8988T (cell line): ENCODE measurements at regions not wholly inside any gene's neighbourhood (a gene's known extent, or its start where the extent isn't known, plus 50 kb on each side); places are given as distances from the start of the nearest gene placed in this dataset.
"Not testable (repeated sequence)": the region's sequence is repeated elsewhere in the genome, so short reads cannot be mapped to it uniquely, and the experiment has no call there.

Experiments used
- DNase-seq: peaks from one replicate; pipeline ENCODE4 v3.0.0; 2011

GRCh38 chr22:22051032-22051431 is 68.4 kb upstream of the TOP3B start:
- DNase-seq, result not testable (repeated sequence)

GRCh38 chr22:22050141-22050775 is 67.7 kb upstream of the TOP3B start:
- no peak for DNase-seq

- no peak for DNase-seq
Observed at GRCh38 chr22:22049684-22050083, 67.1 kb upstream of the TOP3B start.

GRCh38 chr22:22048981-22049531 is 66.5 kb upstream of the TOP3B start:
- no peak for DNase-seq

- no peak for DNase-seq
Observed at GRCh38 chr22:22048318-22048942, 65.8 kb upstream of the TOP3B start.

- DNase-seq, result no peak
Observed at GRCh38 chr22:22047776-22048175, 65.2 kb upstream of the TOP3B start.

GRCh38 chr22:22047266-22047665 is 64.7 kb upstream of the TOP3B start:
- DNase-seq, result no peak

GRCh38 chr22:22046370-22046769 is 63.8 kb upstream of the TOP3B start:
- no peak for DNase-seq

- DNase-seq, result no peak
Observed at GRCh38 chr22:22045571-22046335, 63.2 kb upstream of the TOP3B start.

GRCh38 chr22:22044153-22044552 is 61.6 kb upstream of the TOP3B start:
- no peak for DNase-seq

GRCh38 chr22:22043296-22044078 is 60.9 kb upstream of the TOP3B start:
- DNase-seq, result no peak

- DNase-seq, result no peak
Observed at GRCh38 chr22:22042599-22043295, 60.2 kb upstream of the TOP3B start.

GRCh38 chr22:22042009-22042408 is 59.4 kb upstream of the TOP3B start:
- no peak for DNase-seq

- no peak for DNase-seq
Observed at GRCh38 chr22:22040908-22041307, 58.3 kb upstream of the TOP3B start.

- DNase-seq, result no peak
Observed at GRCh38 chr22:22040472-22040871, 57.9 kb upstream of the TOP3B start.

- DNase-seq, result no peak
Observed at GRCh38 chr22:22039286-22040074, 56.9 kb upstream of the TOP3B start.

GRCh38 chr22:22038178-22038880 is 55.7 kb upstream of the TOP3B start:
- DNase-seq, result no peak

- no peak for DNase-seq
Observed at GRCh38 chr22:22037740-22038139, 55.2 kb upstream of the TOP3B start.

GRCh38 chr22:22037229-22037628 is 54.6 kb upstream of the TOP3B start:
- no peak for DNase-seq

- DNase-seq, result no peak
Observed at GRCh38 chr22:22036588-22036987, 54.0 kb upstream of the TOP3B start.

GRCh38 chr22:22035771-22036314 is 53.3 kb upstream of the TOP3B start:
- no peak for DNase-seq
